ENCODE measurements at regions not wholly inside any gene's neighbourhood (a gene's known extent, or its start where the extent isn't known, plus 50 kb on each side); places are given as distances from the start of the nearest gene placed in this dataset.

GRCh38 chr3:700514-700913, 392.3 kb upstream of the CNTN6 start:
- no peak for DNase-seq (ENCODE audit: low spot score)
- no peak overlapping the region for H3K27ac Mint-ChIP-seq
- H3K36me3 Mint-ChIP-seq (ENCODE audit: low read depth) = peaks cover 42% of the 10 kb centered on the region
- no peaks in the 10 kb centered on the region for H3K27me3 Mint-ChIP-seq (ENCODE audit: insufficient read depth, low read depth, poor library complexity)
- Histone ChIP-seq H3K9me2 (ENCODE audit: insufficient read depth) (no peaks in the 10 kb centered on the region), H3K36me3 (ENCODE audit: insufficient read depth) (no peaks in the 10 kb centered on the region), H3K4me3 (no peak overlapping the region), H3K4me1 (ENCODE audit: insufficient read depth) (no peaks in the 10 kb centered on the region), H3F3A (replicated peaks; ENCODE audit: low read depth) (no peaks in the 10 kb centered on the region), H2AFZ (no peak overlapping the region), H3K27ac (ENCODE audit: low read depth) (no peak overlapping the region), H3K27me3 (ENCODE audit: insufficient read depth) (no peaks in the 10 kb centered on the region), H3K4me2 (no peak overlapping the region), H4K20me1 (replicated peaks; ENCODE audit: insufficient read depth) (no peaks in the 10 kb centered on the region), H3K79me2 (replicated peaks; ENCODE audit: insufficient read depth) (no peaks in the 10 kb centered on the region)
- no peak for ATAC-seq
- peaks cover 85% of the 10 kb centered on the region for H3K9me3 Mint-ChIP-seq
- no peak overlapping the region for H3K4me3 Mint-ChIP-seq
- TF ChIP-seq JUNB (IDR thresholded peaks at IDR 0.05; ENCODE audit: unreplicated experiment) = no peak
- no peak for TF ChIP-seq POLR2AphosphoS5 (IDR thresholded peaks at IDR 0.05; ENCODE audit: low read depth)
- TF ChIP-seq EZH2phosphoT487 (IDR thresholded peaks at IDR 0.05; ENCODE audit: unreplicated experiment) = no peak
- no peak for TF ChIP-seq STAT1 (IDR thresholded peaks at IDR 0.05; ENCODE audit: unreplicated experiment)
- no peak for TF ChIP-seq ETS1 (IDR thresholded peaks at IDR 0.05)
- no peaks in the 10 kb centered on the region for H3K4me1 Mint-ChIP-seq

- Histone ChIP-seq H3K9me2 (ENCODE audit: insufficient read depth) (no peaks in the 10 kb centered on the region), H4K20me1 (replicated peaks; ENCODE audit: insufficient read depth) (no peaks in the 10 kb centered on the region), H2AFZ (no peak overlapping the region), H3K27ac (ENCODE audit: low read depth) (no peak overlapping the region), H3K36me3 (ENCODE audit: insufficient read depth) (no peaks in the 10 kb centered on the region), H3K79me2 (replicated peaks; ENCODE audit: insufficient read depth) (no peaks in the 10 kb centered on the region), H3K4me2 (no peak overlapping the region), H3F3A (replicated peaks; ENCODE audit: low read depth) (no peaks in the 10 kb centered on the region), H3K4me3 (no peak overlapping the region), H3K27me3 (ENCODE audit: insufficient read depth) (no peaks in the 10 kb centered on the region), H3K4me1 (ENCODE audit: insufficient read depth) (no peaks in the 10 kb centered on the region)
- Mint-ChIP-seq H3K27me3 (ENCODE audit: insufficient read depth, low read depth, poor library complexity) (no peaks in the 10 kb centered on the region), H3K9me3 (peaks cover 94% of the 10 kb centered on the region), H3K4me3 (no peak overlapping the region), H3K36me3 (ENCODE audit: low read depth) (peaks cover 21% of the 10 kb centered on the region), H3K27ac (no peak overlapping the region), H3K4me1 (no peaks in the 10 kb centered on the region)
- ATAC-seq (no peak), DNase-seq (ENCODE audit: low spot score) (no peak)
- no peak for TF ChIP-seq STAT1 (IDR thresholded peaks at IDR 0.05; ENCODE audit: unreplicated experiment)
- TF ChIP-seq POLR2AphosphoS5 (IDR thresholded peaks at IDR 0.05; ENCODE audit: low read depth) = no peak
- no peak for TF ChIP-seq ZNF331 (CRISPR knock-in tag; IDR thresholded peaks at IDR 0.05; ENCODE audit: low read depth)
- TF ChIP-seq CTCF (conservative IDR thresholded peaks at IDR 0.05; ENCODE audit: low read depth in 2 of 2) = no peak
These were observed 385.8 kb upstream of the CNTN6 start for GRCh38 chr3:707041-707440.

GRCh38 chr3:713006-713621, 379.7 kb upstream of the CNTN6 start:
- no peak overlapping the region for H3K27ac Mint-ChIP-seq
- ATAC-seq = no peak

More at GRCh38 chr3:713006-713621, 379.7 kb upstream of the CNTN6 start:
- Mint-ChIP-seq H3K36me3 (ENCODE audit: low read depth) (peaks cover 18% of the 10 kb centered on the region), H3K27me3 (ENCODE audit: insufficient read depth, low read depth, poor library complexity) (no peaks in the 10 kb centered on the region), H3K9me3 (peaks cover 93% of the 10 kb centered on the region), H3K4me3 (no peak overlapping the region), H3K4me1 (no peaks in the 10 kb centered on the region)
- Histone ChIP-seq H3K79me2 (replicated peaks; ENCODE audit: insufficient read depth) (no peaks in the 10 kb centered on the region), H2AFZ (no peak overlapping the region), H4K20me1 (replicated peaks; ENCODE audit: insufficient read depth) (no peaks in the 10 kb centered on the region), H3K9me2 (ENCODE audit: insufficient read depth) (no peaks in the 10 kb centered on the region), H3K4me3 (no peak overlapping the region), H3F3A (replicated peaks; ENCODE audit: low read depth) (no peaks in the 10 kb centered on the region), H3K4me1 (ENCODE audit: insufficient read depth) (no peaks in the 10 kb centered on the region), H3K27ac (ENCODE audit: low read depth) (no peak overlapping the region), H3K36me3 (ENCODE audit: insufficient read depth) (no peaks in the 10 kb centered on the region), H3K27me3 (ENCODE audit: insufficient read depth) (no peaks in the 10 kb centered on the region), H3K4me2 (no peak overlapping the region)
- no peak for DNase-seq (ENCODE audit: low spot score)
- TF ChIP-seq NANOG (IDR thresholded peaks at IDR 0.05; ENCODE audit: borderline replicate concordance) = no peak

Measured in GM23338 (cell line).